Neural cell (in vitro differentiated cells): ENCODE measurements at regions not wholly inside any gene's neighbourhood (a gene's known extent, or its start where the extent isn't known, plus 50 kb on each side); places are given as distances from the start of the nearest gene placed in this dataset.

Experiments used
- H2AFZ ChIP-seq: fragments of 200-600, 300-800 bp; sonication (generic), shearing (Covaris generic); 2 replicates; pipeline ENCODE4 v1.6.0; 2014; ENCODE audit warnings: low read depth, mild to moderate bottlenecking, antibody characterized with exemption, low read length, moderate library complexity
- H3F3A ChIP-seq: fragments of 200-600 bp; shearing (Covaris generic); 2 replicates; pipeline ENCODE4 v1.6.1; 2016; ENCODE audit warnings: mild to moderate bottlenecking, moderate library complexity, mixed read lengths, antibody characterized with exemption, low read length; ENCODE audit not compliant: insufficient read depth, poor library complexity, severe bottlenecking
- H3K27ac ChIP-seq: fragments of 200-600, 300-800 bp; sonication (generic), shearing (Covaris generic); 2 replicates; pipeline ENCODE4 v1.5.1; 2014; ENCODE audit warnings: mild to moderate bottlenecking, low read length, moderate library complexity
- H3K27me3 ChIP-seq: fragments of 300-800, 200-600 bp; sonication (generic), shearing (Covaris generic); 2 replicates; pipeline ENCODE4 v1.6.0; 2014; ENCODE audit warnings: mild to moderate bottlenecking, low read depth, low read length, moderate library complexity; ENCODE audit not compliant: insufficient read depth
- H3K36me3 ChIP-seq: fragments of 300-800, 200-600 bp; sonication (generic), shearing (Covaris generic); 2 replicates; pipeline ENCODE4 v1.5.1; 2014; ENCODE audit warnings: mild to moderate bottlenecking, antibody characterized with exemption, low read length, moderate library complexity; ENCODE audit not compliant: insufficient read depth
- H3K4me2 ChIP-seq: fragments of 300-800, 200-600 bp; sonication (generic), shearing (Covaris generic); 2 replicates; pipeline ENCODE4 v1.6.0; 2014; ENCODE audit warnings: mild to moderate bottlenecking, low read length
- H3K4me3 ChIP-seq: fragments of 300-800, 200-600 bp; sonication (generic), shearing (Covaris generic); 2 replicates; pipeline ENCODE4 v1.5.1; 2014; ENCODE audit warnings: mild to moderate bottlenecking, low read length, moderate library complexity
- H3K79me2 ChIP-seq: fragments of 200-600 bp; shearing (Covaris generic); replicated peaks from 2 replicates; pipeline ENCODE4 v1.6.0; 2014; ENCODE audit warnings: mild to moderate bottlenecking, low read length, moderate library complexity; ENCODE audit not compliant: insufficient read depth
- H3K9ac ChIP-seq: fragments of 300-800, 200-600 bp; sonication (generic), shearing (Covaris generic); 2 replicates; pipeline ENCODE4 v1.6.1; 2016; ENCODE audit warnings: mild to moderate bottlenecking, low read length, mixed read lengths
- H3K9me2 ChIP-seq: fragments of 200-600 bp; shearing (Covaris generic); 2 replicates; pipeline ENCODE4 v1.6.1; 2016; ENCODE audit warnings: mild to moderate bottlenecking, low read length, mixed read lengths; ENCODE audit not compliant: insufficient read depth
- H3K9me3 ChIP-seq: fragments of 200-600, 300-800 bp; sonication (generic), shearing (Covaris generic); 2 replicates; pipeline ENCODE4 v1.6.1; 2016; ENCODE audit warnings: mild to moderate bottlenecking, mixed run types, low read length, moderate library complexity, mixed read lengths
- H4K20me1 ChIP-seq: fragments of 200-600 bp; shearing (Covaris generic); 2 replicates; pipeline ENCODE4 v1.6.1; 2016; ENCODE audit warnings: mild to moderate bottlenecking, mixed run types; ENCODE audit not compliant: insufficient read depth
- CTCF ChIP-seq: fragments of 450-650 bp; IDR thresholded peaks from 2 replicates; pipeline ENCODE4 v1.5.1; 2014; ENCODE audit warnings: antibody characterized with exemption, mild to moderate bottlenecking, moderate library complexity; ENCODE audit not compliant: poor library complexity, severe bottlenecking
- EP300 ChIP-seq: fragments of 450-650 bp; conservative IDR thresholded peaks from 2 replicates; pipeline ENCODE4 v1.6.1; 2014; ENCODE audit warnings: antibody characterized with exemption, mild to moderate bottlenecking, moderate library complexity; ENCODE audit not compliant: poor library complexity, severe bottlenecking
- EZH2 ChIP-seq: fragments of 200-600, 300-800 bp; shearing (Covaris generic), sonication (generic); IDR thresholded peaks from 2 replicates; pipeline ENCODE4 v1.6.1; 2014; ENCODE audit warnings: antibody characterized with exemption, low read length, borderline replicate concordance, mild to moderate bottlenecking; ENCODE audit not compliant: insufficient read depth, poor library complexity, severe bottlenecking
- MXI1 ChIP-seq: fragments of 450-650 bp; conservative IDR thresholded peaks from 2 replicates; pipeline ENCODE4 v1.6.1; 2014; ENCODE audit warnings: antibody characterized with exemption, mild to moderate bottlenecking; ENCODE audit not compliant: poor library complexity, severe bottlenecking
- POLR2AphosphoS5 ChIP-seq: IDR thresholded peaks from 2 replicates; pipeline ENCODE4 v1.6.1; 2012
- RAD21 ChIP-seq: fragments of 450-650 bp; conservative IDR thresholded peaks from 2 replicates; pipeline ENCODE4 v1.6.1; 2014; ENCODE audit warnings: antibody characterized with exemption, mild to moderate bottlenecking, moderate library complexity
- SMC3 ChIP-seq: fragments of 450-650 bp; conservative IDR thresholded peaks from 2 replicates; pipeline ENCODE4 v1.6.1; 2014; ENCODE audit warnings: antibody characterized with exemption, mild to moderate bottlenecking, moderate library complexity; ENCODE audit not compliant: poor library complexity
- TAF1 ChIP-seq: IDR thresholded peaks from 2 replicates; pipeline ENCODE4 v1.6.1; 2012; ENCODE audit warnings: low read depth
- TF ChIP-seq, protein P1 (sequence below): IDR thresholded peaks from 2 replicates; pipeline ENCODE4 v1.6.1; 2012; ENCODE audit warnings: borderline replicate concordance

- H2AFZ ChIP-seq, result no peak overlapping the region
- H3K4me2 ChIP-seq, result no peak overlapping the region
Measured at GRCh38 chr5:39857041-39857440, 432.3 kb upstream of the DAB2 start.

DNA sequence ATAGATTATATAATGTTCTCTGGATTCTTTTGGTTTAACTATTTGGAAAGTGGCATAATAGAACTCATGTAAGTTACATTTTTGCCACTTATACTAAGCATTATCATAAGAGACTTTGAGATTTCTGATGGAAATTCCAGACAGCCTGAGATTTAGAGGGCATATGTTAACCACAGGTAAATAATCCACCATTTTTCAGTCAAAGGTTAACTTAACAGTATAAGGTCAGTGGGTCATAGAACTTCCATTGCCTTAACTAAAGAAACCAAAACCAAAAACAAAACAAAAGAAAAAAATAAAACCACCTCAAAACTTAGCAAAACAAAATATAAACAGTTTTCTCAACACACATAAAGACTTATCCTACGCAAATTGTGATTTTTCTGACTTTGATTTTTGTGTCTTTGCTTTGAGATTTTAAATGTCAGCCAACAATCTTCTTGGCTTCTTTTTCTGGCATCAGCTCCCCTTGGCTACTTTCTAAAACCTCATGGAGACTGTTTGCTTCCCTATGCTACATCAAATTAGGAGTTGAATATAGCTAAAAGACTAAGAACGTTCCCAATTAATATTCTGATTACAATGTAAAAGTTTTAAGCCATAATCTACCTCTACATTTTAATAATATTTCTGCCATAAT is 430.1 kb upstream of the DAB2 start:
- no peak overlapping the region for H2AFZ ChIP-seq
- no peak overlapping the region for H3K9ac ChIP-seq
- no peaks in the 10 kb centered on the region for H3K9me2 ChIP-seq
- no peak overlapping the region for H3K4me3 ChIP-seq
- no peaks in the 10 kb centered on the region for H3K36me3 ChIP-seq
- no peaks in the 10 kb centered on the region for H3F3A ChIP-seq
- H3K79me2 ChIP-seq, result no peaks in the 10 kb centered on the region
- H4K20me1 ChIP-seq, result no peaks in the 10 kb centered on the region
- H3K27ac ChIP-seq, result no peak overlapping the region
- H3K9me3 ChIP-seq, result no peaks in the 10 kb centered on the region
- H3K27me3 ChIP-seq, result no peaks in the 10 kb centered on the region
- no peak overlapping the region for H3K4me2 ChIP-seq
- no peak for TF ChIP-seq TAF1
- TF ChIP-seq RAD21, result no peak
- TF ChIP-seq CTCF, result no peak
- no peak for TF ChIP-seq MXI1

More at GRCh38 chr5:39857041-39857440, 432.3 kb upstream of the DAB2 start:
- TF ChIP-seq TAF1 (no peak), RAD21 (no peak), SMC3 (no peak), EZH2 (no peak), MXI1 (no peak), POLR2AphosphoS5 (no peak), EP300 (no peak)
- TF ChIP-seq, protein P1, sequence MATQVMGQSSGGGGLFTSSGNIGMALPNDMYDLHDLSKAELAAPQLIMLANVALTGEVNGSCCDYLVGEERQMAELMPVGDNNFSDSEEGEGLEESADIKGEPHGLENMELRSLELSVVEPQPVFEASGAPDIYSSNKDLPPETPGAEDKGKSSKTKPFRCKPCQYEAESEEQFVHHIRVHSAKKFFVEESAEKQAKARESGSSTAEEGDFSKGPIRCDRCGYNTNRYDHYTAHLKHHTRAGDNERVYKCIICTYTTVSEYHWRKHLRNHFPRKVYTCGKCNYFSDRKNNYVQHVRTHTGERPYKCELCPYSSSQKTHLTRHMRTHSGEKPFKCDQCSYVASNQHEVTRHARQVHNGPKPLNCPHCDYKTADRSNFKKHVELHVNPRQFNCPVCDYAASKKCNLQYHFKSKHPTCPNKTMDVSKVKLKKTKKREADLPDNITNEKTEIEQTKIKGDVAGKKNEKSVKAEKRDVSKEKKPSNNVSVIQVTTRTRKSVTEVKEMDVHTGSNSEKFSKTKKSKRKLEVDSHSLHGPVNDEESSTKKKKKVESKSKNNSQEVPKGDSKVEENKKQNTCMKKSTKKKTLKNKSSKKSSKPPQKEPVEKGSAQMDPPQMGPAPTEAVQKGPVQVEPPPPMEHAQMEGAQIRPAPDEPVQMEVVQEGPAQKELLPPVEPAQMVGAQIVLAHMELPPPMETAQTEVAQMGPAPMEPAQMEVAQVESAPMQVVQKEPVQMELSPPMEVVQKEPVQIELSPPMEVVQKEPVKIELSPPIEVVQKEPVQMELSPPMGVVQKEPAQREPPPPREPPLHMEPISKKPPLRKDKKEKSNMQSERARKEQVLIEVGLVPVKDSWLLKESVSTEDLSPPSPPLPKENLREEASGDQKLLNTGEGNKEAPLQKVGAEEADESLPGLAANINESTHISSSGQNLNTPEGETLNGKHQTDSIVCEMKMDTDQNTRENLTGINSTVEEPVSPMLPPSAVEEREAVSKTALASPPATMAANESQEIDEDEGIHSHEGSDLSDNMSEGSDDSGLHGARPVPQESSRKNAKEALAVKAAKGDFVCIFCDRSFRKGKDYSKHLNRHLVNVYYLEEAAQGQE, result no peak
- Histone ChIP-seq H3K9me3 (no peaks in the 10 kb centered on the region), H3K9me2 (no peaks in the 10 kb centered on the region), H3F3A (no peaks in the 10 kb centered on the region), H3K27ac (no peak overlapping the region), H3K36me3 (no peaks in the 10 kb centered on the region), H4K20me1 (no peaks in the 10 kb centered on the region), H3K27me3 (no peaks in the 10 kb centered on the region), H3K4me3 (no peak overlapping the region), H3K79me2 (no peaks in the 10 kb centered on the region), H3K9ac (no peak overlapping the region)

DNA sequence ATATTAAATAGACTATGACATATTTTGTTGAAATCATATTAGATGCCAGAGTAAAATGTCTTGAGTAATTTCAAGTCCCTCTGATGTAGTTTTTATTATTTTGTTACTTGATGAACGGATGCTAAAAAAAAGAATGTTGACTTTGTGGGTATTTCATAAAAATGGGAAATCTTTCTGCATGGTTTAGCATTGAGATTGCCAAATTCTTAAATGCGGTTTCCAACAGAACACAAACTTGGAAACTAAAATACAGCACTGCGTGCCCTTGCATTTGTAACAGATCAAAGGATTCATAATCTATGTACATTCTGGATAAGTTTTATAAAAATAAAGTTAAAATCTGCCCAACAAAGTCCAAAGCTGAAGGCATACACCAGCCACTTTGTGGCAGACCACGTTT is 425.5 kb upstream of the DAB2 start:
- Histone ChIP-seq H3F3A (no peaks in the 10 kb centered on the region), H3K27me3 (no peaks in the 10 kb centered on the region), H3K9ac (no peak overlapping the region), H3K4me3 (no peak overlapping the region), H3K79me2 (no peaks in the 10 kb centered on the region), H3K4me2 (no peak overlapping the region), H3K9me2 (no peaks in the 10 kb centered on the region), H3K9me3 (no peaks in the 10 kb centered on the region), H4K20me1 (no peaks in the 10 kb centered on the region), H3K36me3 (no peaks in the 10 kb centered on the region), H3K27ac (no peak overlapping the region), H2AFZ (no peak overlapping the region)
- TF ChIP-seq MXI1, result no peak
- TF ChIP-seq, protein P1, result no peak
- no peak for TF ChIP-seq TAF1
- no peak for TF ChIP-seq EZH2
- TF ChIP-seq POLR2AphosphoS5, result no peak
- TF ChIP-seq RAD21, result no peak
- TF ChIP-seq SMC3, result no peak
- no peak for TF ChIP-seq CTCF
- no peak for TF ChIP-seq EP300
